ENCODE measurements at regions not wholly inside any gene's neighbourhood (a gene's known extent, or its start where the extent isn't known, plus 50 kb on each side); places are given as distances from the start of the nearest gene placed in this dataset.

DNA sequence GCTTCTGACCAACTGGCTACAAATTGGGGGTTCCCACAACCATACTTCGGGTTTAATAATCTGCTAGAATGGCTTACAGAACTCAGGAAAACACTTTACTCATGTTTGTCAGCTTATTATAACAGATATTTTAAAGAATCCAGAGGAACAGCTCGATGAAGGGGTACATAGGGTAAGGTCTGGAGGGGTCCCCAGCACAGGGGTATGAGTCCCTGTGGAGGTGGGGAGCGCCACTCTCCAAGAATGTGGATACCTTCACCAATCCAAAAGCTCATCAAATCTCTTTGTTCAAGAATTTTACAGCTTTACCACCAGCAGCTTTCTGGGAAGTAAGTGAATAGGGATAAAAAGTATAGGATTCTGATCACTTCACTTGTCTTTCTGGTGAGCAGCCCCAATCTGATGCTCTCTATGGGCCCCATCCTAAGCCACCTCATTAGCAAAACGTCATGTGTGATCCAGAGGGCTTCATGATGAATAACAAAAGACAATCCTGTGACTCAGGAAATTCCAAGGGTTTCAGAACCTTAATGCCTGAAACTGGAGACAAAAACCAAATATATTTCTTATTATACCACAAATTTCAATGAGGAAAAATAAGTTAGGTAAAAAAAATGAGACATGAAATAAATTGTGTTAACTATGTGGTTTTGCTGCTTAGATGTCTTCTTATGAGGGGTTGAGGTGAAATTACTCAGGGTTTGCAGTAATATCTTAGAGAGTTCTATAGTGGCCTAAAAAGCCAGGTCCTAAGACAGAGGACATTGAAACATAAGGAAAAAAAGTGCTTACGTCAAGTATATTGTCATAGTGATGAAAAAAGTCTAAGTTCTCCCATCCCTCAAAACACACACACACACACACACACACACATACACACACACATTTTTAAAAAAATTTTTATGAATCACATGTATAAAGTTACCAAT lies 290.5 kb downstream of the ANXA1 start:
- no peaks in the 10 kb centered on the region for H3K4me1 ChIP-seq (ENCODE audit: control insufficient read depth, insufficient read depth, low read length)
- H3K4me2 ChIP-seq (ENCODE audit: low read depth, low read length) = no peak overlapping the region
- dilution Hi-C loops (cut with HindIII; ENCODE audit: low sequenced_read_pairs, unreplicated experiment) (no loop called here), in situ Hi-C loops (cut with MboI; ENCODE audit: low sequenced_read_pairs) (no loop called here), intact Hi-C loops (cut with micrococcal nuclease) (no loop called here)
- no peaks in the 10 kb centered on the region for H3K9me1 ChIP-seq (ENCODE audit: insufficient read depth, low read length)
- POLR2A ChIA-PET (ENCODE audit: unreplicated experiment) = no interaction called here
- no peaks in the 10 kb centered on the region for H3K9me3 ChIP-seq (ENCODE audit: control insufficient read depth, insufficient read depth, low read length)
- no peak overlapping the region for H3K18ac ChIP-seq (ENCODE audit: low read depth, low read length)
- no peaks in the 10 kb centered on the region for H3K79me1 ChIP-seq (ENCODE audit: low read depth in 1 of 2, low read length in 2 of 2)
- H4K5ac ChIP-seq (ENCODE audit: low read depth, low read length) = no peak overlapping the region
- H3K36me3 ChIP-seq (ENCODE audit: control insufficient read depth, insufficient read depth, low read length) = no peaks in the 10 kb centered on the region
- H4K20me1 ChIP-seq (ENCODE audit: insufficient read depth, low read length) = no peaks in the 10 kb centered on the region
- no peak overlapping the region for H4K8ac ChIP-seq (ENCODE audit: low read depth in 2 of 2, low read length in 2 of 2)
- no CpG with 5 or more reads among the region's 5 CpGs for WGBS, 2 experiments (ENCODE audit: extremely low coverage in 2 of 2, insufficient read length in 1 of 2)
- H2AFZ ChIP-seq (replicated peaks; ENCODE audit: low read length, poor library complexity) = no peak overlapping the region
- no peak overlapping the region for H3K27ac ChIP-seq (ENCODE audit: insufficient read depth, low read length)
- H2BK15ac ChIP-seq (ENCODE audit: low read depth, low read length) = no peak overlapping the region
- no TSS peak for BruUV-seq (replicated peaks)
- H2BK120ac ChIP-seq (ENCODE audit: low read depth, low read length) = no peak overlapping the region
- no peak overlapping the region for H2AK9ac ChIP-seq (replicated peaks; ENCODE audit: low read depth, low read length, poor library complexity)
- H3K23ac ChIP-seq (ENCODE audit: low read depth, low read length) = no peak overlapping the region
- DNase-seq = no peak
- H2AK5ac ChIP-seq (ENCODE audit: low read depth, low read length) = no peak overlapping the region
- TF ChIP-seq MAFK (IDR thresholded peaks at IDR 0.05; ENCODE audit: low read depth, low read length) = no peak
- no peak for TF ChIP-seq NFE2L2 (IDR thresholded peaks at IDR 0.05; ENCODE audit: low read depth, low read length)
- no peak for TF ChIP-seq CEBPB (IDR thresholded peaks at IDR 0.05; ENCODE audit: low read depth, low read length)
- no peak for TF ChIP-seq FOS (IDR thresholded peaks at IDR 0.05; ENCODE audit: low read depth, low read length)
- TF ChIP-seq SMC3 (IDR thresholded peaks at IDR 0.05; ENCODE audit: low read depth, low read length) = no peak
- no peak for TF ChIP-seq USF2 (IDR thresholded peaks at IDR 0.05; ENCODE audit: low read depth, low read length)
- no peak for TF ChIP-seq RFX5 (IDR thresholded peaks at IDR 0.05; ENCODE audit: low read depth, low read length)
- no peak for TF ChIP-seq MXI1 (IDR thresholded peaks at IDR 0.05; ENCODE audit: borderline replicate concordance, low read depth, low read length)
- no peak for TF ChIP-seq ELK1 (IDR thresholded peaks at IDR 0.05; ENCODE audit: borderline replicate concordance, low read depth, low read length)
- TF ChIP-seq RAD21 (IDR thresholded peaks at IDR 0.05; ENCODE audit: low read length) = no peak
- TF ChIP-seq CHD1 (IDR thresholded peaks at IDR 0.05; ENCODE audit: low read depth, low read length) = no peak
- no peak for TF ChIP-seq POLR2A (IDR thresholded peaks at IDR 0.05; ENCODE audit: low read depth, low read length)
- no peak for TF ChIP-seq BHLHE40 (IDR thresholded peaks at IDR 0.05; ENCODE audit: low read depth, low read length)
- no peak for TF ChIP-seq MAZ (IDR thresholded peaks at IDR 0.05; ENCODE audit: borderline replicate concordance, low read depth, low read length)
- no peak overlapping the region for H3K9ac ChIP-seq (ENCODE audit: low read depth, low read length)
- no peak overlapping the region for H2BK5ac ChIP-seq (ENCODE audit: low read depth, low read length, poor library complexity, severe bottlenecking)
- H3K4me3 ChIP-seq (ENCODE audit: insufficient read depth, low read depth, low read length) = no peak overlapping the region
- no peak overlapping the region for H3K56ac ChIP-seq (ENCODE audit: extremely low read depth, insufficient read depth, low read length)
- no peak overlapping the region for H2BK20ac ChIP-seq (ENCODE audit: low read depth, low read length)
- H4K91ac ChIP-seq (ENCODE audit: insufficient read depth, low read depth, low read length) = no peak overlapping the region
- ATAC-seq (ENCODE audit: low read depth) = no peak
- CTCF ChIA-PET = no interaction called here
- H3K27me3 ChIP-seq (ENCODE audit: control insufficient read depth, insufficient read depth, low read length) = no peaks in the 10 kb centered on the region
- H3K4ac ChIP-seq (ENCODE audit: low read depth, low read length) = no peak overlapping the region
- no peak overlapping the region for H3K14ac ChIP-seq (replicated peaks; ENCODE audit: low read depth, low read length)

Measured in IMR-90 (cell line).